HT-29 (cell line): ENCODE measurements at regions not wholly inside any gene's neighbourhood (a gene's known extent, or its start where the extent isn't known, plus 50 kb on each side); places are given as distances from the start of the nearest gene placed in this dataset.
"Not testable (repeated sequence)": the region's sequence is repeated elsewhere in the genome, so short reads cannot be mapped to it uniquely, and the experiment has no call there.

ENCODE experiments used
- DNase-seq: peaks from one replicate; pipeline ENCODE4 v3.0.0-alpha.2; 2015; ENCODE audit warnings: low spot score

DNA sequence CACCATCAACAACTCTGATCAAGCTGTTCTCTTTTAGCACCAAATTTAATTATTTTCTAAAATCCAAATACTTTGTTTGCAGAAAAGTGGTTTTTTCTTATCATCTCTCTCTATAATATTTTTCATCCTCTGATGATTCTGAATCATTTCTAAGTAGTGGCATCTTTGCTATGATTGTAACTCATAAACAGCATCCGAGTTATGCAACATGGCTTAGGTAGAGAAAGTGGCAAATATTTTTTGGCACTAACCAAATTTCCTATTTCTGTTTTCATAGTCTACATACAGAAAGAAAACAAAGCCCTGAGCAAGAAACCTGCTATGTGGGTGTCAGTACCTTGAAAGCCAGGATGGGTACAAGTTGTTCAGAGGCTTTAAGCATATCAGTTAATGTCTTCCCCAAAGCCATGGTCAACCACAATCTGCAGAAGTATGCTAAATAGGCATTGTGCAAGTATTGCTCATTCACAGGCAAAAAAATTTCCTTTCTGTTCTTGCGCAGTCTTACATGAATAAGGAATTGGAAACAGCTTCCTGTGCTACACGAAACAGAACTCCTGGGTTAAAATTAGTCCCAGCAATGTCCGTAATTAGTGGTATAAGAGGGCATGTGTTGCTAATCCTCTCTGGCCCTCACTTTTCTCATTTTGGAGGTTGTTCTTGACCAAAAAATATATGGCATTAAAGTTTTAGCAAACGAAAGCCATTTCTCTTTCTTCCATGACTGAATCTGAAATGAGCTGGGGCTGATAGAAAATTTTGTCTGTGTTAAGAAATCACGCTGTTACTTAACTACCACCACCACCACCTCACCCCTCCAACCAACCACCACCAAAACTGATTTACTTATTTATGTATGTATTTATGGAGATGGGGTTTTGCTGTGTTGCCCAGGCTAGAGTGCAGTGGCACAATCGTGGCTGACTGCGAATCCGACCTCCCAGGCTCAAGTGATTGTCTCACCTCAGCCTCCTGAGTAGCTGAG lies 325.6 kb upstream of the MAGI2 start:
- DNase-seq = no peak

DNA sequence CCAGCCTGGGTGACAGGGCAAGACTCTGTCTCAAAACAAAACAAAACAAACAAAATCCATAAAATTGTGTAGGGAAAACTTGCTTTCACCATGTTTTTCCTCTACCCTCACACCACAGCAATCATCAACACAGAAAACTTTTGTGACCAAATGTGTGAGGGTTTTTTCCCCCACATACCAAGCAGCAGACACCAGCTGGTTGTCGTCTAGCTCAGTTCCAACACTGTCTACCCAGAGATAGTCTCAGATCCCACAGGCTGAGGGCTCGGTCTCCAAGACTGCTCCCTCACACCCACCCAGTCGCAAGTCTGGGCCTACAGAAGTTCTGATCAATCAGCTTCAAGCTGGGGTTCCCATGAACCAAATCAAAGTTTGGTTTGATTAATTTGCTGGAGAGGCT lies 322.4 kb upstream of the MAGI2 start:
- DNase-seq = no peak

DNA sequence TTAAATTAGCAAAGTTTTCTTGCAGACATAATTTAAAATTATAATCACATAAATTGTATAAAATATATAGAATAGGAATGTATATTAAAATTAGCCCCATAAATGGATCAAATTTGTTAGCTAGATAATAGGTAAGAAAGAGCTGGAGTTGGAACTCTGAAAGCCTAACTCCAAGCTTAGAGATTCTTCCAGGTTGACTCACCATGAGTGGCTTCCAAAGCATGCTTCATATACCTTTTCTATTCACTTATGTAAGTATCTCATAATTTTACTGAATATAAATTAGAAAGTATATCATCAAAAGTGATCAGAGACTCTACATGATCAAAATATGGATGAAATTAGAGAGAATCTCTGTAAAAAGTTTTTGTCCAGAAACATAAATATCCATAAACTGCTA lies 320.7 kb upstream of the MAGI2 start:
- DNase-seq = no peak

DNA sequence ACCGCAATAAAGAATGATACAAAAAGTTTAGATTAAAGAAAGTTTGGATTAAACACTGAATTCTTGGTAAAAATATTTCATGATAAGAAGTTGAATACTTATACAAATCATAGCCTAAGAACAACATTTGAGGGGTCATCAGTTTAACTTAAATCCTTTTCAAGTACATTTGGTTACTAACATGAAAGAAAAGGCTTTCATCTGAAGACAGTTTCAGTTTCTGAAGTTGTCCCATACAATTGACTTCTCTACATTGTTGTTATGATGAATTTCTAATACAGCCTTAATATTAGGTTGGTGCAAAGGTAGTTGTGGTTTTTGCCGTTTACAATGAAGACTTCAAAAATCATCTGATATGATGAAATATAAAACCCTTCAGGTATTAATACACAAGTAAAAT lies 317.5 kb upstream of the MAGI2 start:
- no peak for DNase-seq

DNA sequence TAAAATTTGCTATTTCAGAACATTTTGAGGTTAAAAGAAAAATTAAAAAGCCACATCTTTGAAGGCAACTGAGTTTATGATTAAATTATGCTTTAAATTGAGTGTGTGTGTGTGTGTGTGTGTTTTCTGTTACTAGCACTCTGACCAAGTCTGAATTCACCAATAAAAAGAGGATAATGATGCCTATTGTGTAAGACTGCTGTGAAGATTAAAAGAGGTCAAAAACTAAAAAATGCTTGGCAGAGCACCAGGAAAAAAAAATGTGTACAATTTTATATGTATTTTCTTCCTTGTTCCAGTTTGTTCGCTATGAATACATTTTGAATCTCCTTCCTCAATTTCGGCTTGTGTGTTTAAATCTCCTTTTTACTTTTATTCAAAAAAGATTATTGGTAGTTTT lies 316.6 kb upstream of the MAGI2 start:
- no peak for DNase-seq

DNA sequence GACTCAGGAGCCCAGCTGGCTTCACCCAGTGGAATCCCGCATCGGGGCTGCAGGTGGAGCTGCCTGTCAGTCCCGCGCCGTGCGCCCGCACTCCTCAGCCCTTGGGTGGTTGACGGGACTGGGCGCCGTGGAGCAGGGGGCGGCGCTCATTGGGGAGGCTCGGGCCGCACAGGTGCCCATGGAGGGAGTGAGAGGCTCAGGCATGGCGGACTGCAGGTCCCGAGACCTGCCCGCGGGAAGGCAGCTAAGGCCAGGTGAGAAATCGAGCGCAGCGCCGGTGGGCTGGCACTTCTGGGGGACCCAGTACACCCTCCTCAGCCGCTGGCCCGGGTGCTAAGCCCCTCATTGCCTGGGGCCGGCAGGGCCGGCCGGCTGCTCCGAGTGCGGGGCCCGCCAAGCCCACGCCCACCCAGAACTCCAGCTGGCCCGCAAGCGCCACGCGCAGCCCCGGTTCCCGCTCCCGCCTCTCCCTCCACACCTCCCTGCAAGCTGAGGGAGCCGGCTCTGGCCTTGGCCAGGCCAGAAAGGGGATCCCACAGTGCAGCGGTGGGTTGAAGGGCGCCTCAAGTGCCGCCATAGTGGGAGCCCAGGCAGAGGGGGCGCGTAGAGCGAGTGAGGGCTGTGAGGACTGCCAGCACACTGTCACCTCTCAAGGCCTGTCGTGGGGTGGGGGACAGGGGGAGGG lies 314.6 kb upstream of the MAGI2 start:
- not testable (repeated sequence) for DNase-seq

DNA sequence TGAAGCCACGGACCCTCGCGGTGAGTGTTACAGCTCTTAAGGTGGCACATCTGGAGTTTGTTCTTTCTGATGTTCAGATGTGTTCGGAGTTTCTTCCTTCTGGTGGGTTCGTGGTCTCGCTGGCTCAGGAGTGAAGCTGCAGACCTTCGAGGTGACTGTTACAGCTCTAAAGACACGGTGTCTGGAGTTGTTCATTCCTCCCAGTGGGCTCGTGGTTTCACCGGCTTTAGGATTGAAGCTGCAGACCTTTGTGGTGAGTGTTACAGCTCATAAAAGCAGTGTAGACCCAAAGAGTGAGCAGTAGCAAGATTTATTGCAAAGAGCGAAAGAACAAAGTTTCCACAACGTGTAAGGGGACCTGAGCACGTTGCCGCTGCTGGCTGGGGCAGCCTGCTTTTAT lies 313.7 kb upstream of the MAGI2 start:
- not testable (repeated sequence) for DNase-seq

DNA sequence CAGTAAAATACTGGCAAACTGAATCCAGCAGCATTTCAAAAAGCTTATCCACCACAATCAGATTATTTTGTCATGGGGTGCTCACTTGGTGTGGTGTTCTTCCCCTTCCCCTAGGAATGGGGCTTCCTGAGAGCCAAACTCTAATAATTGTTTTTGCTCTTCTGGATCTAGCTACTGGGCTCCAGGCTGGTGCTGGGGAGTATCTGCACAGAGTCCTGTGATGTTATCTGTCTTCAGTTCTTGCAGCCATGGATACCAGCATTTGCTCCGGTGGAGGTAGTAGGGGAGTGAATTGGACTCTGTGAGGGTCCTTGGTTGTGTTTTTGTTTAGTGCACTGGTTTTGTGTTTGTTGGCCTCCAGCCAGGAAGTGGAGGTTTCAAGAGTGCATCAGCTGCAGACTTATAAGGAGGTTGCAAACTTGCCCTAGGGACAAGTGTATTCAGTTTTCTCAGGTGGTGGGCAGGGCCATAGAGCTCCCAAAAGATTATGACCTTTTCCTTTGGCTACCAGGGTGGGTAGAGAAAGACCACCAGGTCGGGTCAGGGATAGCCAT lies 308.5 kb upstream of the MAGI2 start:
- no peak for DNase-seq

DNA sequence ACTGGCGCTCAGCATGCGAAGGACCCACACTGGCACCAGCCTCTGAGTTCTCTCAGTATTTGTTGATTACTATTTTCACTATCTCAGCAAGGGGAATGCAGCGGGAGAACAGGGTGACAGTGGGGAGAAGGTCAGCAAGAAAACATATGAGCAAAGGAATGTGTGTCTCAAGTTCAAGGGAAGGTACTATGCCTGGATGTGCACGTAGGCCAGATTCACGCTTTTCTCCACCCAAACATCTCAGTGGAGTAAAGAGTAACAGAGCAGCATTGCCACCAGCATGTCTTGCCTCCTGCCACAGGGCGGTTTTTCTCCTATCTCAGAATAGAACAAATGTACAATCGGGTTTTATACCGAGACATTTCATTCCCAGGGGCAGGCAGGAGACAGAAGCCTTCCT lies 297.5 kb upstream of the MAGI2 start:
- DNase-seq = not testable (repeated sequence)

DNA sequence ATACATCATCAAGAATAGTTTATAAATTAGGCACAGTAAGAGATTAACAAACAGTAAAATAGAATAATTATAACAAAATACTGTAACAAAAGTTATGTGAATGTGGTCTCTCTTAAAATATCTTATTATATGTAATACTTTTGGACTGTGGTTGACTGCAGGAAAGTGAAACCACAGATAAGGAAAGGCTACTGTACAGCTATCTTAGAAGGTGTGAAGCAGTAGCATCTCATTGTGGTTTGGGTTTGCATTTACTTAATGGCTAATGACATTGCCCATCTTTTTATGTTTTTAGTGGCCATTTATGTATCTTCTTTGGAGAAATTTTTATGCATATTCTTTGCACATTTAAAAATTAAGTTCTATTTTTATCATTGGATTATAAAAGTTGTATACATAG lies 296.4 kb upstream of the MAGI2 start:
- no peak for DNase-seq

DNA sequence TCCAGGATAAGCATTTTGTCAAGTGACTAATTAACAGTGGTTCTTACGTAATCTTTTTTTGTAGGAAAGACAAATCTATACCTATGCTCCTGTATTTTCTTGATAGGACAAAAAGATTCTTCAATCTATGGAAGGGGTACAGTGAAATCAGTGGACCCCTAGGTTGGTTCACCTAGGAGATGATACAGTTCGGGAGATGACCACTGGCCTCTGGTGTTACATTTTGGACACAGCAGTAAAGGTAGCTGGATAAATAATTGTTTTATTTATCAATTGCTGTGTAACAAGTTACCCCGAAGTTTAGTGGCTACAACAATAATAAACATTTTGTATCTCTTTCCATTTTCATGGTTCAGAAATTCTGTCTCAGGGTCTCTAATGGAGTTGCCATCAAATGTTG lies 288.2 kb upstream of the MAGI2 start:
- peak; percentile 51 for DNase-seq

DNA sequence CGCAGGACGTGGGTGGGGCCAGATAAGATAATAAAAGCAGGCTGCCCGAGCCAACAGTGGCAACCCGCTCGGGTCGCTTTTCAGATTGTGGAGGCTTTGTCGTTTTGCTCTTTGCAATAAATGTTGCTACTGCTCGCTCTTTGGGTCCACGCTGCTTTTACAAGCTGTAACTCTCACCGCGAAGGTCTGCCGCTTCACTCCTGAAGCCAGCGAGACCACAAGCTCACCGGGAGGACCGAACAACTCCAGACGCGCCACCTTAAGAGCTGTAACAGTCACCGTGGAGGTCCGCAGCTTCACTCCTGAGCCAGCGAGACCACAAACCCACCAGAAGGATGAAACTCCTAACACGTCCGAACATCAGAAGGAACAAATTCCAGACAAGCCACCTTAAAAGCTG lies 286.6 kb upstream of the MAGI2 start:
- DNase-seq = no peak

DNA sequence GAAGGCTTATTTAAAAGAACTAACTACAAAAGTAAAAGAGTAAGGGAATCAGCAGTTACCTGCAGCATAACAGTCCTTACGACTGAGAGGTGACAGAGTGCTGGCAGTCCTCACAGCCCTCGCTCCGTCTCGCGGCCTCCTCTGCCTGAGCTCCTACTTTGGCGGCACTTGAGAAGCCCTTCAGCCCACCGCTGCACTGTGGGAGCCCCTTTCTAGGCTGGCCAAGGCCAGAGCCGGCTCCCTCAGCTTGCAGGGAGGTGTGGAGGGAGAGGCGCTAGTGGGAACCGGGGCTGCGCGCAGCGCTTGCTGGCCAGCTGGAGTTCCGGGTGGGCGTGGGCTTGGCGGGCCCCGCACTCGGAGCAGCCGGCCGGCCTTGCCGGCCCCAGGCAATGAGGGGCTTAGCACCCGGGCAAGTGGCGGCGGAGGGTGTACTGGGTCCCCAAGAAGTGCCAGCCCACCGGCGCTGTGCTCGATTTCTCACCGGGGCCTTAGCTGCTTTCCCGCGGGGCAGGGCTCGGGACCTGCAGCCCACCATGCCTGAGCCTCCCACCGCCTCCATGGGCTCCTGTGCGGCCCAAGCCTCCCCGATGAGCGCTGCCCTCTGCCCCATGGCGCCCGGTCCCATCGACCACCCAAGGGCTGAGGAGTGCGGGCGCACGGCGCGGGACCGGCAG lies 285.7 kb upstream of the MAGI2 start:
- not testable (repeated sequence) for DNase-seq

DNA sequence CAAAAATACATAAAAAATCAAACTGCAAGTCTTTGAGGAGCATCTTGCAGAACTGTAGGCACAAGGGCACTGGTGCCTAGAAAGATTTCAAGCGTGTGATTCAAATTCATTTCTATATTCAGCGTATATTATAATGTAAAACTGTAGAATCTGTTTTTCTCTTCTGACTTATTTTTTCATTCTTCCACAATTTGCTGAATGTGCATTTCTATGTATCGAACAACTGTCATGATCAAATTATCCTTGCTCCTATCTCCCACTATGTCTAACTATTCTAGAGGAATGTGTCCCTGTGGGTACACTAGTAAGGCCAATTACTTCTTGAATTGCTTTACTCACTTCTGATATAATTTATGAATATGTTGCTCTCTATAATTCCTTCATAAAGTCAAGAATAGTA lies 283.0 kb upstream of the MAGI2 start:
- no peak for DNase-seq

DNA sequence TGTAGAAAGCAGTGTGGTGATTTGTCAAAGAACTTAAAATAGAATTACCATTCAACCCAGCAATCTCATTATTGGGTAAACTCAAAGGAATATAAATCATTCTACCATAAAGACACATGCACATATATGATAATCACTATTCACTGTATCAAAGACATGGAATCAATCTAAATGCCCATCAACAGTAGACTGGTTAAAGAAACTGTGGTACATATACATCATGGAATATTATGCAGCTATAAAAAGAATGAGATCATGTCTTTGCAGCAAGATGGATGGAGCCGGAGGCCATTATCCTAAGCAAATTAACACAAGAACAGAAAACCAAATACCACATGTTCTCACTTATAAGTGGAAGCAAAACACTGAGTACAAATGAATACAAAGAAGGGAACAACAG lies 281.5 kb upstream of the MAGI2 start:
- DNase-seq = no peak

DNA sequence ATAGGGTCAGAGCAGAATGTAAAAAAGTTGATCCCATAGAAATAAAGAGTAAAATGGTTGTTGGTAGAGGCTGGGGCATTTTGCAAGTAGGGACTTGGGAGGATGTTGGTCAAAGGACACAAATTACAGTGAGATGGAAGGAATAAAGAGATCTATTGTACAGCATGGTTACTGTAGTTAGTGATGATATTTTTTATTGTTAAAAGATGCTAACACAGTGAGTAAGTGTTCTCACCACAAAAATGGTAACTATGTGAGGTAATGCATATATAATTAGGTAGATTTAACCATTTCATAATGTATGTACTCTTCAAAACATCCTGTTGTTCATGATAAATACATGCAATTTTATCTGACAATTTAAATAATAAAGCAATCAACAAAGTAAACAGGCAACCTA lies 280.7 kb upstream of the MAGI2 start:
- no peak for DNase-seq

DNA sequence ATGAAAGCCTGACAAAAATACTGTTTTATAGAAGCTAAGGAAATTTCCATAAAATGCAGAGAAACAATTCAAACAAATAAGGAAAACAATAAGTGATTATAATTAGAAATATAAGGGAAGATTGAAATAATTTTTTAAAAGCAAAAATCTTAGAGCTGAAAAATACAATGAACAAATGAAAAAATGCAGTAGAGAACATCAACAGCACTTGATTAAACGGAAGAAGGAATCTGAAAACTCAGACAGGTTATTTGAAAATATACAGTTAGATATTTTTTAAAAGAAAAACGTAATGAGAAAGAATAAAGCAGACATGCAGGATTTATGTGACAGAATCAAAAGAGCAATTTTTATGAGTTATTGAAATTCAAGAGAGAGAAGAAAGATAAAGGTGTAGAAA lies 279.1 kb upstream of the MAGI2 start:
- no peak for DNase-seq

DNA sequence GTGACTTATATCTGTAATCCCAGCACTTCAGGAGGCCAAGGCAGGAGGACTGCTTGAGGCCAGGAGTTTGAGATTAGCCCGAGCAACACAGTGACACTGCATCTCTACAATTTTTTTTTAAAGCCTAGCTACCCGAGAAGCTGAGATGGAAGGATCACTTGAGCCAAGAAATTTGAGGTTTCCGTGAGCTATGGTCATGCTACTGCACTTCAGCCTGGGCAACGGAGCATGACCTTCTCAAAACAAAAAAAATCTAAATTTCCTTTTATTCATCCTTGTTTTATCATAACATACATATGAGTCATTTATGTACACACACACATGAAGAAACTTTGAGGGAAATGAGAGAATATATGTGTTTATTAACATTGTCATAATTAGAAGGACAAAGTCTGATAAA lies 277.5 kb upstream of the MAGI2 start:
- no peak for DNase-seq

DNA sequence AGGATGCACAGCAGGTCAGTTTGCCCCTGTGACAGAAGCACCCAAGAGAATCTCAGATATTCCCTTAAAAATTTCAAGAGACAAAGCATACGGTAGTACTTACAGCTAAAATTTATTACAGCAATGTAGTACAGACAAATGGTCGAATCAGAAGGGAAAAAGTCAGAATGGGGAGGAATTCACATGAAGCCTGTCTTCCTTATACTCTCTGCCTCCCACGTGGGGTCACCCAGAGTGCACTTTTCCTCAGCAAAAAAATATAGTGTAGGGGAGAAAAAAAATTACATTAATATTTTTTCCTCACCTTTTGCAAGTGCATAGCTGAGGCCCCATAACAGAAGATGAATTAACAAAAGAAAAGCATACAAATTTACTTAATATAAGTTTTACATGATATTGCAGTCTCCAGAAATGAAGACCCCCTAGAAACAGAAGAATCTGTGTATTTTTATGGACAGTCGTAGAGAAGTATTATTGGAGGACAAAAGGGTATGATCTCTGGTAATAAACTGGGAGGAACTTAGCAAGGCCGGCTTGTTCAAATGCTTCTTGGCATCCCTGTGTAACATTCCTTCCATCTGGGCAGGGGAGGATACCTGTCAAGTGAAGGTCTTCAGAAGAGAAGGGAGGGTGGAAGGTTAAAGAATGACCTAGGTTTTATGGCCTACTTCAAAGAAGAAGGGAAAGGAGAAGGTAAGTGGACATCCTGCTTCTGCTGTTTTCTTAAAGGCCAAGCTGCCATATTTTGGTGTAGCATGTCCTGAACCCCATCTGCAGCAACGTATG lies 270.6 kb upstream of the MAGI2 start:
- no peak for DNase-seq

DNA sequence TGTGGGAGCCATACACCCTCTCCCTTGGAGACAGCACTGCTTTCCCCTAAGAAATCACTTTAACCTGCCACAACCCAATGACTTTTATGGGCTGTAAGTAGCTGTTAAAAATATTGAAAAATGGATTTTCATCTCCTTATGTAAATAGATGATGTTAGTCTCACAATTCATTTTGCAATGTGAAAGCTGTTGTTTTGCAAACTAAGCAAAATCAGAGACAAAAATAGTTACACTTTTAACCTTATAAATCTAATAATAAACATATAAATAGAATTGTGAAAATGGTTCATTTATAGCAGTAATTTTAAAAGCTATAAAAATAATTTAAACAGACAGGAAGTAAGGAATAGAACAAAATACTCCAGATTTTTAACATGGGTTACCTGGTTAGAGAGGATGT lies 268.8 kb upstream of the MAGI2 start:
- DNase-seq = no peak

DNA sequence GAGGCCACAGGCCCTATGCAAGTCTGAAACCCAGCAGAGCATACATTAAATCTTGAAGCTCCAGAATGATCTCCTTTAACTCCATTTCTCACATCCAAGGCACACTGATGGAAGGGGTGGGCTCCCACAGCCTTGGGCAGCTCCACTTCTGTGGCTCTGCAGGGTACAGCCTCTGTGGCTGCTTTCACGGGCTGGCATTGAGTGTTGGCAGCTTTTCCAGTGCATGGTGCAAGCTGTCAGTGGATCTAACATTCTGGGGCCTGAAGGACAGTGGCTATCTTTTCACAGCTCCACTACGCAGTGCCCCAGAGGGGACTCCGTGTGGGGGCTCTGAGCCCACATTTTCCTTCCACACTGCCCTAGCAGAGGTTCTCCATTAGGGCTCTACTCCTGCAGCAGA lies 265.7 kb upstream of the MAGI2 start:
- DNase-seq = no peak
